Activated CD4-positive, alpha-beta memory T cell treated with anti-CD3 and anti-CD28 coated beads, Interleukin-2, amount 10 ng/mL, durations not matched to agents 7 days and 5 days (primary cell): ENCODE measurements at regions not wholly inside any gene's neighbourhood (a gene's known extent, or its start where the extent isn't known, plus 50 kb on each side); places are given as distances from the start of the nearest gene placed in this dataset.

Source experiments
- CTCF ChIA-PET: fragments of 350-600 bp; sonication (Branson Sonifier 250); formaldehyde crosslinking; loops from one replicate; lab custom pipeline; 2021; ENCODE audit warnings: antibody characterized with exemption, inconsistent platforms; lab: Charles Lee
- POLR2A ChIA-PET: fragments of 350-600 bp; sonication (Branson Sonifier 250); formaldehyde crosslinking; loops from one replicate; lab custom pipeline; 2021; ENCODE audit warnings: antibody characterized with exemption; lab: Charles Lee
- DNase-seq: peaks from one replicate; pipeline ENCODE4 v3.0.0-alpha.2; 2020
- H3K27ac Mint-ChIP-seq: one replicate; pipeline ENCODE4 v1.8.0; 2021; ENCODE audit warnings: mild to moderate bottlenecking, mixed read lengths
- H3K27me3 Mint-ChIP-seq: one replicate; pipeline ENCODE4 v1.8.0; 2021; ENCODE audit warnings: mixed read lengths
- H3K36me3 Mint-ChIP-seq: one replicate; pipeline ENCODE4 v1.8.0; 2021; ENCODE audit warnings: low read depth, mixed read lengths
- H3K4me1 Mint-ChIP-seq: one replicate; pipeline ENCODE4 v1.8.0; 2021; ENCODE audit warnings: mixed read lengths
- H3K4me3 Mint-ChIP-seq: one replicate; pipeline ENCODE4 v1.8.0; 2021; ENCODE audit warnings: mild to moderate bottlenecking, mixed read lengths
- H3K9me3 Mint-ChIP-seq: one replicate; pipeline ENCODE4 v1.8.0; 2021; ENCODE audit warnings: mixed read lengths

DNA sequence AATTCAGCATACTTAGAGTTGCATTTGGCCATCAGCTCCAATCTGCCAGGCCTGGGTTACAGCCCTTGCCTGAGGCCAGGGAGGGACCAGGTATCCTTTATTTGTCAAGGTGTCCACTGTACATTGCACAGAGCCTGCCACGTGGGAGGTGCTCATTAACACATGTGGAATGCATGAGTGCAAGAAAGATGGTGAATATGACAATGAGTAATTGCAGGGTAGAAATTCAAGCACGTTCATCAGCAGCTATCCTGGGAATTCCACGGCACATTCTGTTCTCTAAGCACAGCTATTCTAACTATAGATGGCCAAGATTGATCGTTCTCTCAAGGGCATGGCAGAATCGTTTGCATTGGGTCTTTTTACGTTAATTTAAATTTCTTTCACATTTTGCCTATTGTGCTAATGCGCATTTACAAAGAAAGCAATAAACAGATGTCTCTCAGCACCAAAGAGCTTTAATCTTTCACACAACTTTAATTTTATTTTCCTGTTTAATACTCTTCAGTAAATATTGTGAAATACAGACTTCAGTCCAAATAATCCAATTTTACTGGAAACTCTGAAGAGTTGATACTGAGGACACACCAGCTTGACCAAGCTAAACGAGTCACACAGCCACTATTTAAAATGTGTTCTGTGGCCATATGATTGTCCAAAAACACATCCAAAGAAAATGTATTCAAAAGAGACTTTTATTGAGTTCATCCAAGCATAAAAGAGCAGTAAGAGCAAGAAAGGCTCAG, 1025.7 kb upstream of the TMEM132C start:
- H3K9me3 Mint-ChIP-seq: peaks cover 2% of the 10 kb centered on the region
- DNase-seq: no peak
- H3K27ac Mint-ChIP-seq: no peak overlapping the region
- H3K4me1 Mint-ChIP-seq: no peaks in the 10 kb centered on the region
- H3K4me3 Mint-ChIP-seq: no peak overlapping the region
- H3K27me3 Mint-ChIP-seq: peaks cover 2% of the 10 kb centered on the region
- CTCF ChIA-PET: no interaction called here
- POLR2A ChIA-PET: no interaction called here
- no peaks in the 10 kb centered on the region for H3K36me3 Mint-ChIP-seq

DNA sequence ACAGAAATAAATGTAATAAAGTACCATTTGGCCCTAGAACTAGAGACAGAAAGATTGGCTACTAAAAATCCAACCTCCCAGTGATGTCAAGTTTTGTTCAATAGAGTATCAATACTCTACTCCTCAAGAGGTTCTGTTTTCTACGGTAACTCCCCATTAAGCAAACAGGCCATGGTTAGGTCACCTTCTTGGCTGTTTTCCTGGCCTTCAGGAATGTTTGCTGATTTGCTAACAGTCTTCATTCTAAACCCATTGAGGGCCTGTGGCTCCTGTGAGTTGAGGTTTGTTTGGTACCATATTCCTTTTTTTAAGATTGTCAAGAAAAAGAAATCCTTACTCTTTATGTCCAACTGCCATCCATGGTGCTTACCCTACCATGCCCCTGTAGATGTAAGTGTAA, 1022.0 kb upstream of the TMEM132C start:
- H3K9me3 Mint-ChIP-seq: peaks cover 2% of the 10 kb centered on the region
- H3K27ac Mint-ChIP-seq: no peak overlapping the region
- no peaks in the 10 kb centered on the region for H3K36me3 Mint-ChIP-seq
- no peak overlapping the region for H3K4me3 Mint-ChIP-seq
- no peak for DNase-seq
- no peaks in the 10 kb centered on the region for H3K4me1 Mint-ChIP-seq
- ChIA-PET CTCF (no interaction called here), POLR2A (no interaction called here)
- H3K27me3 Mint-ChIP-seq: peaks cover 2% of the 10 kb centered on the region

GRCh38 chr12:127245437-127245836, 1021.5 kb upstream of the TMEM132C start:
- H3K9me3 Mint-ChIP-seq: peaks cover 2% of the 10 kb centered on the region
- H3K27ac Mint-ChIP-seq: no peak overlapping the region
- no peak overlapping the region for H3K4me3 Mint-ChIP-seq
- H3K36me3 Mint-ChIP-seq: no peaks in the 10 kb centered on the region
- no peak for DNase-seq
- POLR2A ChIA-PET: no interaction called here
- H3K4me1 Mint-ChIP-seq: no peaks in the 10 kb centered on the region
- peaks cover 2% of the 10 kb centered on the region for H3K27me3 Mint-ChIP-seq
- CTCF ChIA-PET: no interaction called here

GRCh38 chr12:127247937-127248336, 1019.0 kb upstream of the TMEM132C start:
- no peaks in the 10 kb centered on the region for H3K27me3 Mint-ChIP-seq
- no peaks in the 10 kb centered on the region for H3K36me3 Mint-ChIP-seq
- no peaks in the 10 kb centered on the region for H3K4me1 Mint-ChIP-seq
- ChIA-PET CTCF (no interaction called here), POLR2A (no interaction called here)
- H3K27ac Mint-ChIP-seq: no peak overlapping the region
- no peak for DNase-seq
- no peaks in the 10 kb centered on the region for H3K9me3 Mint-ChIP-seq
- H3K4me3 Mint-ChIP-seq: no peak overlapping the region

DNA sequence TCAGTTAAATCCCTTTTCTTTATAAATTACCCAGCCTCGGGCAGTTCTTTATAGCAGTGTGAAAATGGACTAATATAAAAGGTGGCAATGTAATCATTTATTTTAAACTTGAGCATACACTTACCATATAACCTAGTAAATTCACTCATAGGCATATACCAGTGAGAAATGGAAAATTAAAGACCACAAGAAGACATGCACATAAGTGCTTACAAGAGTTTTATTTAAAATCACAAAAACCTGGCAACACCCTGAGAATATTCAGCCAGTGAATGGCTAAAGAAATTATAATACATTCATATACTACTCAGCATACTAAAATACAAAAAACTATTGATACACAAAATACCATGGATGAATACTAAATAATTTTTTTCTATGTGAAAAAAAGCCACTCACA, 1017.5 kb upstream of the TMEM132C start:
- no peak for DNase-seq
- no peaks in the 10 kb centered on the region for H3K27me3 Mint-ChIP-seq
- no peaks in the 10 kb centered on the region for H3K36me3 Mint-ChIP-seq
- ChIA-PET POLR2A (no interaction called here), CTCF (no interaction called here)
- H3K4me1 Mint-ChIP-seq: no peaks in the 10 kb centered on the region
- H3K9me3 Mint-ChIP-seq: no peaks in the 10 kb centered on the region
- no peak overlapping the region for H3K27ac Mint-ChIP-seq
- no peak overlapping the region for H3K4me3 Mint-ChIP-seq

DNA sequence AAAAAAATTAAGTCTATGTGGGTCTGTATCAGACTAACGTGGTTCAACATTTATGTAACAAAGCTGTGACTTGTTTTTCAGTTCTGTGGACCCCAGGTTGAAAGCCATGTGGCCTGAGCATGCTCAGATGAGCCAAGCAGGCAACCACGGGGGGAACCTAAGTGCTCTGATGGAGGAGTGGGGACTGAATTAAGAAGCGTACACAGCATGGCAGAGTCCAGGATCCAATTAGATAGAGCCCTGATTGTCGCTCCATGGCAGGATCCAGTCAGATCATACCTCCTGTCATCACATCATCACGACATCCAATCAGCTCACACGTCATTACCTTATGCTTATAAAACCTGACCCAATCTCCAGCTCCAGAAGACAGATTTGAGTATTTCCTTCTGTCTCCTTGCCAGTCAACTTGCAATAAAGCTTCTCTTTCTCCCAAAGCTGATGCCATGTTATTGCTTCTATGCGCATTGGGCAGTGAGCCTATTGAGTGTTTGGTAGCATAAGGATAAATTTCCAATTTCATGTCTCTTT, 1013.1 kb upstream of the TMEM132C start:
- ChIA-PET CTCF (no interaction called here), POLR2A (no interaction called here)
- Mint-ChIP-seq H3K27ac (no peak overlapping the region), H3K36me3 (no peaks in the 10 kb centered on the region), H3K9me3 (no peaks in the 10 kb centered on the region), H3K4me1 (no peaks in the 10 kb centered on the region), H3K27me3 (no peaks in the 10 kb centered on the region), H3K4me3 (no peak overlapping the region)
- DNase-seq: no peak

- Mint-ChIP-seq H3K4me1 (no peaks in the 10 kb centered on the region), H3K27ac (no peak overlapping the region), H3K9me3 (no peaks in the 10 kb centered on the region), H3K36me3 (no peaks in the 10 kb centered on the region), H3K27me3 (no peaks in the 10 kb centered on the region), H3K4me3 (no peak overlapping the region)
- POLR2A ChIA-PET: no interaction called here
- CTCF ChIA-PET: no interaction called here
- no peak for DNase-seq
These were observed 1012.5 kb upstream of the TMEM132C start for GRCh38 chr12:127254420-127254955.

GRCh38 chr12:127257366-127257935, 1009.5 kb upstream of the TMEM132C start:
- Mint-ChIP-seq H3K27me3 (no peaks in the 10 kb centered on the region), H3K27ac (no peak overlapping the region), H3K9me3 (no peaks in the 10 kb centered on the region), H3K4me3 (no peak overlapping the region), H3K4me1 (no peaks in the 10 kb centered on the region), H3K36me3 (no peaks in the 10 kb centered on the region)
- ChIA-PET CTCF (no interaction called here), POLR2A (no interaction called here)
- DNase-seq: no peak

- ChIA-PET POLR2A (no interaction called here), CTCF (interaction anchor here (1.3 kb wide), 1 partner anchor 21 kb away, joined by 4 read pairs; no protein-coding TSS in a partner anchor)
- no peaks in the 10 kb centered on the region for H3K9me3 Mint-ChIP-seq
- DNase-seq: no peak
- H3K4me1 Mint-ChIP-seq: no peaks in the 10 kb centered on the region
- H3K27ac Mint-ChIP-seq: no peak overlapping the region
- H3K27me3 Mint-ChIP-seq: no peaks in the 10 kb centered on the region
- H3K4me3 Mint-ChIP-seq: no peak overlapping the region
- H3K36me3 Mint-ChIP-seq: no peaks in the 10 kb centered on the region
These were observed 1006.4 kb upstream of the TMEM132C start for GRCh38 chr12:127260531-127260930.

- POLR2A ChIA-PET: no interaction called here
- no peaks in the 10 kb centered on the region for H3K9me3 Mint-ChIP-seq
- CTCF ChIA-PET: interaction anchor here (1.3 kb wide), 1 partner anchor 21 kb away, joined by 4 read pairs; no protein-coding TSS in a partner anchor
These were observed 1006.0 kb upstream of the TMEM132C start for GRCh38 chr12:127260999-127261398.

GRCh38 chr12:127262615-127263014, 1004.4 kb upstream of the TMEM132C start:
- no peak for DNase-seq
- Mint-ChIP-seq H3K36me3 (no peaks in the 10 kb centered on the region), H3K4me3 (no peak overlapping the region), H3K27me3 (no peaks in the 10 kb centered on the region), H3K27ac (no peak overlapping the region), H3K9me3 (no peaks in the 10 kb centered on the region), H3K4me1 (no peaks in the 10 kb centered on the region)
- ChIA-PET POLR2A (no interaction called here), CTCF (no interaction called here)

More at GRCh38 chr12:127260999-127261398, 1006.0 kb upstream of the TMEM132C start:
- Mint-ChIP-seq H3K36me3 (no peaks in the 10 kb centered on the region), H3K27ac (no peak overlapping the region), H3K4me3 (no peak overlapping the region), H3K27me3 (no peaks in the 10 kb centered on the region), H3K4me1 (no peaks in the 10 kb centered on the region)
- no peak for DNase-seq

DNA sequence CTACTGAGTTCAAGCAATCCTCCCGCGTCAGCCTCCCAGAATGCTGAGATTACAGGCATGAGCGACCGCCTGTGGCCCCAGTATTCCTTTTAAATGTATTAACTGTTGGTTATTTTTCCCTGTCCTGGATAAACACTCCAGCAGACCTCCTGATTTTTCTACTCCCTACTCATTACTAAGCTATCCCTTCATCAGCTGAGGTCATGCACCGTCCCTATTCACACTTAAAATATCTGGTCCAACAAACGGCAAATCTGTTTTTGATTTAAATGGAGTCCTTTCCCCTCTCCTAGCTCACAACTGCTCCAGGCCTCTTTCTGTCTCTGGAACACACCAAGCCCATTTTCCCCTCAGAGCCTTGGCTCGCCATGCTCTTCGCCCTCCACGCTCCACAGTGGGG, 1003.3 kb upstream of the TMEM132C start:
- Mint-ChIP-seq H3K27me3 (no peaks in the 10 kb centered on the region), H3K9me3 (no peaks in the 10 kb centered on the region), H3K27ac (no peak overlapping the region), H3K4me3 (no peak overlapping the region), H3K4me1 (no peaks in the 10 kb centered on the region), H3K36me3 (no peaks in the 10 kb centered on the region)
- ChIA-PET CTCF (interaction anchor here (0.7 kb wide), 1 partner anchor 16 kb away, joined by 3 read pairs; no protein-coding TSS in a partner anchor), POLR2A (no interaction called here)
- DNase-seq: no peak

- no peak overlapping the region for H3K27ac Mint-ChIP-seq
- H3K27me3 Mint-ChIP-seq: no peaks in the 10 kb centered on the region
- no peak for DNase-seq
- ChIA-PET POLR2A (no interaction called here), CTCF (no interaction called here)
- no peaks in the 10 kb centered on the region for H3K4me1 Mint-ChIP-seq
- H3K4me3 Mint-ChIP-seq: no peak overlapping the region
- H3K36me3 Mint-ChIP-seq: no peaks in the 10 kb centered on the region
- H3K9me3 Mint-ChIP-seq: no peaks in the 10 kb centered on the region
These were observed 999.8 kb upstream of the TMEM132C start for GRCh38 chr12:127267128-127267527.
